ENCODE measurements at regions not wholly inside any gene's neighbourhood (a gene's known extent, or its start where the extent isn't known, plus 50 kb on each side); places are given as distances from the start of the nearest gene placed in this dataset.

DNA sequence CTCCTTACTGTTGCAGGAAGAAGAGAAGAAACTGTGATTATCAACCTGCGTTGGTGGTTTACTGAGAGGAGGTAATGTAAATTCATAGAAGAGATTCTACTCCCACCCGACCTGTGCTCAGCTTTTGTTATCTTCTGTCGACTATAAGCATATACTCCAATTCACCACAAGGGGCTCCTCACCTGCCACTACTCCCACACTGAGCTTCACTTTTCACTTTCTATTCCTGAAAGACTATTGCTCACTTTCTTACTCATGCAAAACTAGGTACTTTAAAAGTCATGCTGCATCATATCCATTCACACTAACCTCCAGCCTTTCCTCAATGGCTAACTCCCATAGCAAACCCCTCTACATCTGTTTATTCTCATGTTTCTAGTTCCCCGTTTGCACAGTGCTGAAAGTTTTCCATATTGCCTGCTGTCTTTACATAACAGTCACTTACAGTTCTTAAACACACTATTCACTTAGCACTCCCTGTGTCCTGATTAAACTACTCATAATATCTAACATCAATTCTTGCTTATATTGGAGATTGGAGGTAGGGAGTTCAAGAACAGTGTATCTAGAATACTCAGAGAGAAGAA is 1062.6 kb downstream of the NR2F1-AS1 start:
- H3K27ac Mint-ChIP-seq = no peak overlapping the region
- H3F3A ChIP-seq (replicated peaks; ENCODE audit: low read depth) = no peaks in the 10 kb centered on the region
- DNase-seq (ENCODE audit: low spot score) (peak; percentile 70), ATAC-seq (peak; percentile 98)
- no peak overlapping the region for H3K4me2 ChIP-seq
- TF ChIP-seq EZH2 (IDR thresholded peaks at IDR 0.05; ENCODE audit: low read depth, unreplicated experiment) (no peak), NANOG (IDR thresholded peaks at IDR 0.05; ENCODE audit: borderline replicate concordance) (no peak), CREB1 (CRISPR knock-in tag; IDR thresholded peaks at IDR 0.05; ENCODE audit: low read depth) (no peak), ZNF114 (CRISPR knock-in tag; IDR thresholded peaks at IDR 0.05) (no peak), ETS1 (IDR thresholded peaks at IDR 0.05) (no peak), REST (IDR thresholded peaks at IDR 0.05; ENCODE audit: unreplicated experiment) (no peak)
- TF ChIP-seq, protein P1, sequence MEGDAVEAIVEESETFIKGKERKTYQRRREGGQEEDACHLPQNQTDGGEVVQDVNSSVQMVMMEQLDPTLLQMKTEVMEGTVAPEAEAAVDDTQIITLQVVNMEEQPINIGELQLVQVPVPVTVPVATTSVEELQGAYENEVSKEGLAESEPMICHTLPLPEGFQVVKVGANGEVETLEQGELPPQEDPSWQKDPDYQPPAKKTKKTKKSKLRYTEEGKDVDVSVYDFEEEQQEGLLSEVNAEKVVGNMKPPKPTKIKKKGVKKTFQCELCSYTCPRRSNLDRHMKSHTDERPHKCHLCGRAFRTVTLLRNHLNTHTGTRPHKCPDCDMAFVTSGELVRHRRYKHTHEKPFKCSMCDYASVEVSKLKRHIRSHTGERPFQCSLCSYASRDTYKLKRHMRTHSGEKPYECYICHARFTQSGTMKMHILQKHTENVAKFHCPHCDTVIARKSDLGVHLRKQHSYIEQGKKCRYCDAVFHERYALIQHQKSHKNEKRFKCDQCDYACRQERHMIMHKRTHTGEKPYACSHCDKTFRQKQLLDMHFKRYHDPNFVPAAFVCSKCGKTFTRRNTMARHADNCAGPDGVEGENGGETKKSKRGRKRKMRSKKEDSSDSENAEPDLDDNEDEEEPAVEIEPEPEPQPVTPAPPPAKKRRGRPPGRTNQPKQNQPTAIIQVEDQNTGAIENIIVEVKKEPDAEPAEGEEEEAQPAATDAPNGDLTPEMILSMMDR (conservative IDR thresholded peaks at IDR 0.05; ENCODE audit: low read depth in 2 of 2) = peak; percentile 63 to 64
- TF ChIP-seq, protein P2, sequence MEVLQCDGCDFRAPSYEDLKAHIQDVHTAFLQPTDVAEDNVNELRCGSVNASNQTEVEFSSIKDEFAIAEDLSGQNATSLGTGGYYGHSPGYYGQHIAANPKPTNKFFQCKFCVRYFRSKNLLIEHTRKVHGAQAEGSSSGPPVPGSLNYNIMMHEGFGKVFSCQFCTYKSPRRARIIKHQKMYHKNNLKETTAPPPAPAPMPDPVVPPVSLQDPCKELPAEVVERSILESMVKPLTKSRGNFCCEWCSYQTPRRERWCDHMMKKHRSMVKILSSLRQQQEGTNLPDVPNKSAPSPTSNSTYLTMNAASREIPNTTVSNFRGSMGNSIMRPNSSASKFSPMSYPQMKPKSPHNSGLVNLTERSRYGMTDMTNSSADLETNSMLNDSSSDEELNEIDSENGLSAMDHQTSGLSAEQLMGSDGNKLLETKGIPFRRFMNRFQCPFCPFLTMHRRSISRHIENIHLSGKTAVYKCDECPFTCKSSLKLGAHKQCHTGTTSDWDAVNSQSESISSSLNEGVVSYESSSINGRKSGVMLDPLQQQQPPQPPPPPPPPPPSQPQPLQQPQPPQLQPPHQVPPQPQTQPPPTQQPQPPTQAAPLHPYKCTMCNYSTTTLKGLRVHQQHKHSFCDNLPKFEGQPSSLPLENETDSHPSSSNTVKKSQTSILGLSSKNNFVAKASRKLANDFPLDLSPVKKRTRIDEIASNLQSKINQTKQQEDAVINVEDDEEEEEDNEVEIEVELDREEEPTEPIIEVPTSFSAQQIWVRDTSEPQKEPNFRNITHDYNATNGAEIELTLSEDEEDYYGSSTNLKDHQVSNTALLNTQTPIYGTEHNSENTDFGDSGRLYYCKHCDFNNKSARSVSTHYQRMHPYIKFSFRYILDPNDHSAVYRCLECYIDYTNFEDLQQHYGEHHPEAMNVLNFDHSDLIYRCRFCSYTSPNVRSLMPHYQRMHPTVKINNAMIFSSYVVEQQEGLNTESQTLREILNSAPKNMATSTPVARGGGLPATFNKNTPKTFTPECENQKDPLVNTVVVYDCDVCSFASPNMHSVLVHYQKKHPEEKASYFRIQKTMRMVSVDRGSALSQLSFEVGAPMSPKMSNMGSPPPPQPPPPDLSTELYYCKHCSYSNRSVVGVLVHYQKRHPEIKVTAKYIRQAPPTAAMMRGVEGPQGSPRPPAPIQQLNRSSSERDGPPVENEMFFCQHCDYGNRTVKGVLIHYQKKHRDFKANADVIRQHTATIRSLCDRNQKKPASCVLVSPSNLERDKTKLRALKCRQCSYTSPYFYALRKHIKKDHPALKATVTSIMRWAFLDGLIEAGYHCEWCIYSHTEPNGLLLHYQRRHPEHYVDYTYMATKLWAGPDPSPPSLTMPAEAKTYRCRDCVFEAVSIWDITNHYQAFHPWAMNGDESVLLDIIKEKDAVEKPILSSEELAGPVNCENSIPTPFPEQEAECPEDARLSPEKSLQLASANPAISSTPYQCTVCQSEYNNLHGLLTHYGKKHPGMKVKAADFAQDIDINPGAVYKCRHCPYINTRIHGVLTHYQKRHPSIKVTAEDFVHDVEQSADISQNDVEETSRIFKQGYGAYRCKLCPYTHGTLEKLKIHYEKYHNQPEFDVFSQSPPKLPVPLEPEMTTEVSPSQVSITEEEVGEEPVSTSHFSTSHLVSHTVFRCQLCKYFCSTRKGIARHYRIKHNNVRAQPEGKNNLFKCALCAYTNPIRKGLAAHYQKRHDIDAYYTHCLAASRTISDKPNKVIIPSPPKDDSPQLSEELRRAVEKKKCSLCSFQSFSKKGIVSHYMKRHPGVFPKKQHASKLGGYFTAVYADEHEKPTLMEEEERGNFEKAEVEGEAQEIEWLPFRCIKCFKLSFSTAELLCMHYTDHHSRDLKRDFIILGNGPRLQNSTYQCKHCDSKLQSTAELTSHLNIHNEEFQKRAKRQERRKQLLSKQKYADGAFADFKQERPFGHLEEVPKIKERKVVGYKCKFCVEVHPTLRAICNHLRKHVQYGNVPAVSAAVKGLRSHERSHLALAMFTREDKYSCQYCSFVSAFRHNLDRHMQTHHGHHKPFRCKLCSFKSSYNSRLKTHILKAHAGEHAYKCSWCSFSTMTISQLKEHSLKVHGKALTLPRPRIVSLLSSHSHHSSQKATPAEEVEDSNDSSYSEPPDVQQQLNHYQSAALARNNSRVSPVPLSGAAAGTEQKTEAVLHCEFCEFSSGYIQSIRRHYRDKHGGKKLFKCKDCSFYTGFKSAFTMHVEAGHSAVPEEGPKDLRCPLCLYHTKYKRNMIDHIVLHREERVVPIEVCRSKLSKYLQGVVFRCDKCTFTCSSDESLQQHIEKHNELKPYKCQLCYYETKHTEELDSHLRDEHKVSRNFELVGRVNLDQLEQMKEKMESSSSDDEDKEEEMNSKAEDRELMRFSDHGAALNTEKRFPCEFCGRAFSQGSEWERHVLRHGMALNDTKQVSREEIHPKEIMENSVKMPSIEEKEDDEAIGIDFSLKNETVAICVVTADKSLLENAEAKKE (CRISPR knock-in tag; IDR thresholded peaks at IDR 0.05) = no peak
- H3K27me3 Mint-ChIP-seq (ENCODE audit: insufficient read depth, low read depth, poor library complexity) = peaks cover 2% of the 10 kb centered on the region
- no peaks in the 10 kb centered on the region for H3K36me3 ChIP-seq (ENCODE audit: insufficient read depth)
- peaks cover 8% of the 10 kb centered on the region for H3K9me3 Mint-ChIP-seq
- no peaks in the 10 kb centered on the region for H3K27me3 ChIP-seq (ENCODE audit: insufficient read depth)
- 0 out of 2 replicates have a peak, but pooled peaks cover 8% of the 10 kb centered on the region for H3K9me2 ChIP-seq (ENCODE audit: insufficient read depth)
- no peaks in the 10 kb centered on the region for H4K20me1 ChIP-seq (replicated peaks; ENCODE audit: insufficient read depth)
- no peaks in the 10 kb centered on the region for H3K79me2 ChIP-seq (replicated peaks; ENCODE audit: insufficient read depth)
- no peak overlapping the region for H2AFZ ChIP-seq
- no peak overlapping the region for H3K4me3 ChIP-seq
- no peaks in the 10 kb centered on the region for H3K4me1 ChIP-seq (ENCODE audit: insufficient read depth)
- peaks cover 4% of the 10 kb centered on the region; the same call in 2 of the 3 replicates for H3K36me3 Mint-ChIP-seq (ENCODE audit: low read depth)
- H3K4me3 Mint-ChIP-seq = no peak overlapping the region
- H3K27ac ChIP-seq (ENCODE audit: low read depth) = no peak overlapping the region
- peaks cover 3% of the 10 kb centered on the region; the same call in 1 of the 3 replicates for H3K4me1 Mint-ChIP-seq

Measured in GM23338 (cell line).